ENCODE measurements at regions not wholly inside any gene's neighbourhood (a gene's known extent, or its start where the extent isn't known, plus 50 kb on each side); places are given as distances from the start of the nearest gene placed in this dataset.

DNA sequence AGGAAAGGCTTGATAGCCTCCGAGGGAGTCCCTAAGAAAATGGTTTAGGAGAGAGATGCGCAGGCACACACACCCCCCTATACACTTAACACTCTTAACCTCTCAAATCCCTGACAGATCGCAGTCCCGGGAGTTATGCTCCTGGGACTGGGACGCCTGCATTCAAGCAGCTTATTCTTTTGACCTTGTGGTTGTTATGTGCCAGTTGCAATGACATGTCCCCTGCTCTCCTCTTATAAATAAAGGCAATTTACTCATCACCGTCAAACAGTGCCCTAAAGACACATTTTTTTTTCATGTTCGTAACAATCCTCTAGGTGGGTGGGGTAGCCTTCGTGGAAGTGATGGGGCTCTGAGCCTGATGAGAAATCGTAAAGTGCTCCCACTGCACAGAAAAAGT is 162.2 kb downstream of the LRRC30 start:
- TF ChIP-seq, protein P1, sequence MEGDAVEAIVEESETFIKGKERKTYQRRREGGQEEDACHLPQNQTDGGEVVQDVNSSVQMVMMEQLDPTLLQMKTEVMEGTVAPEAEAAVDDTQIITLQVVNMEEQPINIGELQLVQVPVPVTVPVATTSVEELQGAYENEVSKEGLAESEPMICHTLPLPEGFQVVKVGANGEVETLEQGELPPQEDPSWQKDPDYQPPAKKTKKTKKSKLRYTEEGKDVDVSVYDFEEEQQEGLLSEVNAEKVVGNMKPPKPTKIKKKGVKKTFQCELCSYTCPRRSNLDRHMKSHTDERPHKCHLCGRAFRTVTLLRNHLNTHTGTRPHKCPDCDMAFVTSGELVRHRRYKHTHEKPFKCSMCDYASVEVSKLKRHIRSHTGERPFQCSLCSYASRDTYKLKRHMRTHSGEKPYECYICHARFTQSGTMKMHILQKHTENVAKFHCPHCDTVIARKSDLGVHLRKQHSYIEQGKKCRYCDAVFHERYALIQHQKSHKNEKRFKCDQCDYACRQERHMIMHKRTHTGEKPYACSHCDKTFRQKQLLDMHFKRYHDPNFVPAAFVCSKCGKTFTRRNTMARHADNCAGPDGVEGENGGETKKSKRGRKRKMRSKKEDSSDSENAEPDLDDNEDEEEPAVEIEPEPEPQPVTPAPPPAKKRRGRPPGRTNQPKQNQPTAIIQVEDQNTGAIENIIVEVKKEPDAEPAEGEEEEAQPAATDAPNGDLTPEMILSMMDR (IDR thresholded peaks at IDR 0.05): no peak
- no peak for TF ChIP-seq POLR2AphosphoS5 (IDR thresholded peaks at IDR 0.05; ENCODE audit: low read depth, low read length)
- TF ChIP-seq REST (IDR thresholded peaks at IDR 0.05; ENCODE audit: insufficient read depth in 1 of 2, low read depth in 2 of 2, low read length in 1 of 2): no peak
- no peak for TF ChIP-seq SIN3A (IDR thresholded peaks at IDR 0.05; ENCODE audit: borderline replicate concordance, insufficient read depth, low read depth, low read length)
- TF ChIP-seq TCF7L2 (IDR thresholded peaks at IDR 0.05; ENCODE audit: low read depth, low read length): no peak
